Type B pancreatic cell (in vitro differentiated cells): ENCODE measurements at regions not wholly inside any gene's neighbourhood (a gene's known extent, or its start where the extent isn't known, plus 50 kb on each side); places are given as distances from the start of the nearest gene placed in this dataset.

Experiments
- DNase-seq: peaks from one replicate; pipeline ENCODE4 v3.0.0; 2021; ENCODE audit warnings: mixed read lengths; ENCODE audit not compliant: unreplicated experiment; ENCODE audit errors: extremely low spot score
- H3K27ac Mint-ChIP-seq: 2 replicates; pipeline ENCODE4 v1.8.0; 2021; ENCODE audit warnings: mild to moderate bottlenecking, mixed read lengths
- H3K27me3 Mint-ChIP-seq: 2 replicates; pipeline ENCODE4 v1.8.0; 2021; ENCODE audit warnings: mixed read lengths
- H3K36me3 Mint-ChIP-seq: 2 replicates; pipeline ENCODE4 v1.8.0; 2021; ENCODE audit warnings: mixed read lengths
- H3K4me1 Mint-ChIP-seq: one replicate; pipeline ENCODE4 v1.8.0; 2021; ENCODE audit warnings: mixed read lengths; ENCODE audit not compliant: unreplicated experiment
- H3K4me3 Mint-ChIP-seq: 2 replicates; pipeline ENCODE4 v1.8.0; 2021; ENCODE audit warnings: mild to moderate bottlenecking, mixed read lengths
- H3K9me3 Mint-ChIP-seq: 2 replicates; pipeline ENCODE4 v1.8.0; 2021; ENCODE audit warnings: mixed read lengths
- CTCF ChIP-seq: fragments of 200-600 bp; sonication (generic); conservative IDR thresholded peaks from 2 replicates; pipeline ENCODE4 v1.5.0; 2021; ENCODE audit warnings: antibody characterized with exemption, mild to moderate bottlenecking

- H3K27me3 Mint-ChIP-seq, result no peaks in the 10 kb centered on the region
- H3K9me3 Mint-ChIP-seq, result no peaks in the 10 kb centered on the region
- no peak overlapping the region for H3K4me3 Mint-ChIP-seq
- no peaks in the 10 kb centered on the region for H3K36me3 Mint-ChIP-seq
- DNase-seq, result no peak
- H3K27ac Mint-ChIP-seq, result no peak overlapping the region
- no peak for TF ChIP-seq CTCF
- no peaks in the 10 kb centered on the region for H3K4me1 Mint-ChIP-seq
Observed at GRCh38 chr4:20119141-20119540, 132.6 kb upstream of the SLIT2 start.

- Mint-ChIP-seq H3K4me3 (no peak overlapping the region), H3K9me3 (no peaks in the 10 kb centered on the region), H3K27ac (no peak overlapping the region), H3K4me1 (no peaks in the 10 kb centered on the region), H3K36me3 (no peaks in the 10 kb centered on the region), H3K27me3 (no peaks in the 10 kb centered on the region)
- no peak for TF ChIP-seq CTCF
- DNase-seq, result no peak
Observed at GRCh38 chr4:20109391-20109790, 142.3 kb upstream of the SLIT2 start.

GRCh38 chr4:20106921-20107320 lies 144.8 kb upstream of the SLIT2 start:
- Mint-ChIP-seq H3K36me3 (no peaks in the 10 kb centered on the region), H3K4me3 (no peak overlapping the region), H3K9me3 (no peaks in the 10 kb centered on the region), H3K27ac (no peak overlapping the region), H3K27me3 (no peaks in the 10 kb centered on the region), H3K4me1 (no peaks in the 10 kb centered on the region)
- no peak for DNase-seq
- no peak for TF ChIP-seq CTCF

- TF ChIP-seq CTCF, result no peak
- no peaks in the 10 kb centered on the region for H3K9me3 Mint-ChIP-seq
- no peaks in the 10 kb centered on the region for H3K36me3 Mint-ChIP-seq
- DNase-seq, result no peak
- H3K27me3 Mint-ChIP-seq, result no peaks in the 10 kb centered on the region
- no peak overlapping the region for H3K4me3 Mint-ChIP-seq
- H3K27ac Mint-ChIP-seq, result no peak overlapping the region
- H3K4me1 Mint-ChIP-seq, result no peaks in the 10 kb centered on the region
Observed at GRCh38 chr4:20101831-20102230, 149.9 kb upstream of the SLIT2 start.

GRCh38 chr4:20096911-20097310 lies 154.8 kb upstream of the SLIT2 start:
- no peak overlapping the region for H3K4me3 Mint-ChIP-seq
- H3K4me1 Mint-ChIP-seq, result no peaks in the 10 kb centered on the region
- H3K36me3 Mint-ChIP-seq, result no peaks in the 10 kb centered on the region
- TF ChIP-seq CTCF, result no peak
- no peak overlapping the region for H3K27ac Mint-ChIP-seq
- no peaks in the 10 kb centered on the region for H3K27me3 Mint-ChIP-seq
- H3K9me3 Mint-ChIP-seq, result no peaks in the 10 kb centered on the region
- no peak for DNase-seq
